GM12874 (cell line): ENCODE measurements at regions not wholly inside any gene's neighbourhood (a gene's known extent, or its start where the extent isn't known, plus 50 kb on each side); places are given as distances from the start of the nearest gene placed in this dataset.

Source experiments
- CTCF ChIP-seq: IDR thresholded peaks from 2 replicates; pipeline ENCODE4 v1.5.1; 2011; ENCODE audit warnings: low read depth, mild to moderate bottlenecking, control low read depth, low read length, moderate library complexity; ENCODE audit not compliant: insufficient read depth

GRCh38 chr5:71910741-71911140 lies 191.7 kb downstream of the CARTPT start:
- TF ChIP-seq CTCF: no peak

- TF ChIP-seq CTCF: no peak
Observed at GRCh38 chr5:71912021-71912420, 192.9 kb downstream of the CARTPT start.

- TF ChIP-seq CTCF: no peak
Observed at GRCh38 chr5:71914281-71914680, 193.0 kb upstream of the MAP1B start.

GRCh38 chr5:71922584-71923106 lies 184.6 kb upstream of the MAP1B start:
- no peak for TF ChIP-seq CTCF

- TF ChIP-seq CTCF: no peak
Observed at GRCh38 chr5:71923755-71924154, 183.5 kb upstream of the MAP1B start.

- no peak for TF ChIP-seq CTCF
Observed at GRCh38 chr5:71924325-71924724, 182.9 kb upstream of the MAP1B start.

- no peak for TF ChIP-seq CTCF
Observed at GRCh38 chr5:71924980-71925379, 182.3 kb upstream of the MAP1B start.

GRCh38 chr5:71925608-71926091 lies 181.6 kb upstream of the MAP1B start:
- no peak for TF ChIP-seq CTCF
